Kidney (tissue), 13 donors: ENCODE measurements at regions not wholly inside any gene's neighbourhood (a gene's known extent, or its start where the extent isn't known, plus 50 kb on each side); places are given as distances from the start of the nearest gene placed in this dataset.

Experiments used
- DNase-seq, 5 donors: peaks; one replicate each; pipeline ENCODE4 v3.0.0-alpha.2; 2013 to 2020
- FAIRE-seq: peaks from 2 replicates; lab custom pipeline; 2012; peaks lifted over from hg19 to GRCh38; lab: Jason Lieb, UNC
- H3K27ac ChIP-seq, 2 donors: one replicate each; pipeline ENCODE4 v1.7.0; 2013; ENCODE audit warnings: low read depth in 2 of 2, low read length in 2 of 2, inconsistent platforms in 1 of 2
- H3K27me3 ChIP-seq: one replicate; pipeline ENCODE4 v1.7.1; 2013; ENCODE audit warnings: low read length, inconsistent platforms; ENCODE audit not compliant: control insufficient read depth, insufficient read depth
- H3K36me3 ChIP-seq, 3 donors: one replicate each; pipeline versions ENCODE4 v1.7.0 to v1.7.1; 2013; ENCODE audit warnings: low read length in 3 of 3, control low read depth in 1 of 3, inconsistent platforms in 1 of 3; ENCODE audit not compliant: insufficient read depth in 3 of 3, control insufficient read depth in 2 of 3
- H3K4me1 ChIP-seq, 3 donors: one replicate each; pipeline versions ENCODE4 v1.7.0 to v1.7.1; 2013; ENCODE audit warnings: low read length in 3 of 3, inconsistent platforms in 1 of 3, low read depth in 1 of 3; ENCODE audit not compliant: control insufficient read depth in 2 of 3, insufficient read depth in 2 of 3
- H3K4me3 ChIP-seq, 3 donors: one replicate each; pipeline versions ENCODE4 v1.7.0 to v1.8.1; 2013; ENCODE audit warnings: low read length in 3 of 3, control low read depth in 1 of 3, inconsistent platforms in 1 of 3
- H3K9ac ChIP-seq, 3 donors: one replicate each; pipeline versions ENCODE4 v1.7.0 to v1.7.1; 2013; ENCODE audit warnings: low read length in 3 of 3, control low read depth in 1 of 3, inconsistent platforms in 1 of 3
- H3K9me3 ChIP-seq, 3 donors: one replicate each; pipeline versions ENCODE4 v1.7.0 to v1.7.1; 2013; ENCODE audit warnings: low read length in 3 of 3, control low read depth in 1 of 3, inconsistent platforms in 1 of 3; ENCODE audit not compliant: control insufficient read depth in 2 of 3, insufficient read depth in 1 of 3
- CTCF ChIP-seq: IDR thresholded peaks from 3 replicates; pipeline ENCODE4 v1.5.1; 2012; ENCODE audit warnings: mild to moderate bottlenecking, moderate library complexity, borderline replicate concordance; ENCODE audit not compliant: insufficient read depth; ENCODE audit errors: extremely low read depth
- intact Hi-C: fragments of 100-400 bp; cut with DNase I; formaldehyde crosslinking; loops from one replicate; pipeline ENCODE4 v1.11.1; 2022
- donor health status: control.
- donor health status: control.
- donor health status: control.
- donor health status: control.
- donor health status: control.
- donor health status: DM: yes; HTN: yes; CAD: no.
- donor health status: Normal renal cell carcinoma (clear cell type).

DNA sequence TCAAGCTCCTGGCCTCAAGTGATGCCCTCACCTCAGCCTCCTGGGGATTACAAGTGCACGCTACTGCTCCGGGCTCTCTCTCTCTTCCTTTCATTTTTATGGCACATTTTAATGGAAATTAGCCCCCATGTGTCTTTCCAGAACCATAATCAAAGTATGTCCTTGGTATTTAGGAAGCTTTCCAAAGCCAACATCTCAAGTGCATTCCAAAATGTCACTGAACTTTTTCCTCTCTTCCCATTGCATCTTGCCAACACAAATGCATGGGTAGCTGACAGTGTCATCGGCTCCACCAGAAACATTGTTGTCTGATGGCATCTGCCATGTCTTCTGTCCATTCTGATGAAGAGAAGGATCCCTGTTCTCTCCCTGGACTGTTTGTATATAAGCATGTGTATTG, 90.5 kb upstream of the ANXA1 start:
- DNase-seq, result no peak
- H3K4me1 ChIP-seq, result no peaks in the 10 kb centered on the region
- no peaks in the 10 kb centered on the region for H3K36me3 ChIP-seq
- FAIRE-seq, result no peak
- intact Hi-C loops, result no loop called here
- no peak overlapping the region for H3K27ac ChIP-seq
- peak overlapping the region in 1 of 3 donors; percentile 12 for H3K4me3 ChIP-seq
- H3K9me3 ChIP-seq, result no peaks in the 10 kb centered on the region
- no peaks in the 10 kb centered on the region for H3K27me3 ChIP-seq
- no peak for TF ChIP-seq CTCF
- no peak overlapping the region for H3K9ac ChIP-seq

- DNase-seq, result no peak
Observed at GRCh38 chr9:73059247-73059646, 92.4 kb upstream of the ANXA1 start.

DNA sequence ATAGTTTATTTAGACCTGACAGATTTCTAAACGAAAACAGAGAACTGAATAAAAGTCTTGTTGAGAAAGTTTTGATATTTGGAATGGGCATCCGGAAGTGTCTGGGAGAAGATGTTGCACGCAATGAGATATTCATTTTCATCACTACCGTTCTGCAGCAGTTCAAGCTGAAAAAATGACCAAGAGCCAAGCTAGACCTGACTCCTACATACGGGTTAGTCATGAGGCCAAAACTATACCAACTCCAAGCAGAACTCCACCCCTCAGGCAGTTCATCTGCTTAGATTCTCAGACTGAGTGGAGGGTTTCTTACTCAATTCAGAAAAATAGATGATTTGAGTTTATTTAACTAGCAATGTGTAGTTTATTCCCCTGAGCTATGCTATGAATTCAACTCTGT, 95.4 kb upstream of the ANXA1 start:
- H3K36me3 ChIP-seq, result no peaks in the 10 kb centered on the region
- no peak for FAIRE-seq

More at GRCh38 chr9:73059247-73059646, 92.4 kb upstream of the ANXA1 start:
- FAIRE-seq, result no peak
- Histone ChIP-seq H3K36me3 (no peaks in the 10 kb centered on the region), H3K27ac (no peak overlapping the region), H3K9me3 (no peaks in the 10 kb centered on the region), H3K4me1 (no peaks in the 10 kb centered on the region), H3K9ac (no peak overlapping the region), H3K4me3 (no peak overlapping the region), H3K27me3 (no peaks in the 10 kb centered on the region)
- no peak for TF ChIP-seq CTCF
- intact Hi-C loops, result no loop called here

More for the DNA sequence above, 95.4 kb upstream of the ANXA1 start:
- no peak for DNase-seq
- no peak for TF ChIP-seq CTCF
- no peaks in the 10 kb centered on the region for H3K27me3 ChIP-seq
- H3K9ac ChIP-seq, result no peak overlapping the region
- H3K4me3 ChIP-seq, result no peak overlapping the region
- no peaks in the 10 kb centered on the region for H3K4me1 ChIP-seq
- no peak overlapping the region for H3K27ac ChIP-seq
- intact Hi-C loops, result no loop called here
- no peaks in the 10 kb centered on the region for H3K9me3 ChIP-seq
